ENCODE measurements at regions not wholly inside any gene's neighbourhood (a gene's known extent, or its start where the extent isn't known, plus 50 kb on each side); places are given as distances from the start of the nearest gene placed in this dataset.

DNA sequence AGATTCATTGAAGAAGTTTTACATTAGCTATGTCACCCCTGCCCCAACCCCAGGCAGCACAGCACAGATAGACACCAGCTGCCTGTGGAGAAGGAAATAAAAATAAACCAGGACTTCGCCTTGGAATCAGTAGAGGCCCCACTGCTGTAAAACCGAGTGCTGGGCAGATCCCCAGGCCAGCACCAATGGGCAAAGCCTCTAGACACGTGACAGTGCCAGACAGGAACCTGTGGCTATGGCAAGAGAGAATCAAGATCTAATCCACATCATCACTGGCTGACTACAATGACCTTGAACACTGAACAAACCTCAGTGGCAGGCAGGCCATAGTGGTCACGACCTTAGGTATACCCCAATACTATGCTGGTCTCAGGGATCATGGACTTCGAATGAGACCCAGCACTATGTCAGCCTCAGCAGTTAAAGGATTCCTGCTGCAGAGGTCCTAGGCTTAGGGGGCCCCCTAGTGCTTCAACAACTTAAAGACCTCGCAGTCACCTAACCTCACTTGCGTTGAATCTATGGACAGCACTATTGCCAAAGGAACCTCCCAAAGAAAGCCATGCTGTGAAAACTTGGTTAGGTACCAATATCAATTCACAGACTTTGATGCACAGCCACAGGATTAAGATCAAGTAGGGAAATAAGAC is 2118.6 kb upstream of the C9orf72 start:
- no peak for FAIRE-seq
- no peak overlapping the region for H2AFZ ChIP-seq (ENCODE audit: low read depth, low read length)

More for the DNA sequence above, 2118.6 kb upstream of the C9orf72 start:
- Histone ChIP-seq H3K9ac (replicated peaks; ENCODE audit: extremely low read depth, insufficient read depth, low read length) (no peak overlapping the region), H3K36me3 (ENCODE audit: control insufficient read depth in 2 of 2, extremely low read depth in 1 of 2, insufficient read depth in 2 of 2, low read length in 2 of 2) (no peaks in the 10 kb centered on the region), H3K79me2 (ENCODE audit: control insufficient read depth, insufficient read depth, low read length) (no peaks in the 10 kb centered on the region), H4K20me1 (replicated peaks; ENCODE audit: control insufficient read depth, extremely low read depth, insufficient read depth, low read length) (no peaks in the 10 kb centered on the region), H3K4me1 (ENCODE audit: control insufficient read depth, extremely low read depth, insufficient read depth, low read length) (no peaks in the 10 kb centered on the region), H3K4me3 (replicated peaks in 1 of 3; ENCODE audit: insufficient read depth in 1 of 3, low read depth in 1 of 3, low read length in 3 of 3) (no peak overlapping the region), H3K27me3 (ENCODE audit: control insufficient read depth in 2 of 2, insufficient read depth in 2 of 2, low read length in 2 of 2) (no peaks in the 10 kb centered on the region), H3K9me3 (replicated peaks; ENCODE audit: control insufficient read depth, insufficient read depth, low read length) (peaks cover 2% of the 10 kb centered on the region), H3K27ac (ENCODE audit: insufficient read depth, low read depth, low read length) (no peak overlapping the region), H3K4me2 (ENCODE audit: insufficient read depth, low read length) (no peak overlapping the region), H3K9me1 (replicated peaks; ENCODE audit: control insufficient read depth, extremely low read depth, insufficient read depth, low read length) (no peaks in the 10 kb centered on the region)
- dilution Hi-C loops (cut with MboI; ENCODE audit: extremely low pct_ligation_motif_present, low sequenced_read_pairs), result no loop called here
- ChIA-PET CTCF (no interaction called here), POLR2A (no interaction called here)
- intact Hi-C loops (cut with micrococcal nuclease), result no loop called here
- DNase-seq (ENCODE audit: low read depth, low spot score), result no peak
- no TSS peak for BruUV-seq (replicated peaks)
- TF ChIP-seq EZH2 (IDR thresholded peaks at IDR 0.05; ENCODE audit: borderline replicate concordance, low read depth, low read length, severe bottlenecking) (no peak), GATA2 (IDR thresholded peaks at IDR 0.05; ENCODE audit: insufficient read depth, insufficient read length, low read depth, low read length) (no peak), POLR2AphosphoS5 (IDR thresholded peaks at IDR 0.05; ENCODE audit: insufficient read depth, low read depth, low read length) (no peak), POLR2A (IDR thresholded peaks at IDR 0.05; ENCODE audit: low read depth, low read length) (no peak), CTCF (IDR thresholded peaks at IDR 0.05; ENCODE audit: extremely low read depth in 1 of 2, insufficient read depth in 1 of 2, low read depth in 1 of 2, low read length in 2 of 2) (no peak), JUN (IDR thresholded peaks at IDR 0.05; ENCODE audit: borderline replicate concordance, insufficient read depth, insufficient read length, low read depth) (no peak), FOS (IDR thresholded peaks at IDR 0.05; ENCODE audit: borderline replicate concordance, insufficient read depth, low read length) (no peak), MYC (IDR thresholded peaks at IDR 0.05; ENCODE audit: low read depth, low read length) (no peak)
- TF ChIP-seq, protein P1, sequence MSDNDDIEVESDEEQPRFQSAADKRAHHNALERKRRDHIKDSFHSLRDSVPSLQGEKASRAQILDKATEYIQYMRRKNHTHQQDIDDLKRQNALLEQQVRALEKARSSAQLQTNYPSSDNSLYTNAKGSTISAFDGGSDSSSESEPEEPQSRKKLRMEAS (IDR thresholded peaks at IDR 0.05; ENCODE audit: insufficient read depth, insufficient read length), result no peak
